Esophagus muscularis mucosa (tissue), 3 donors: ENCODE measurements at regions not wholly inside any gene's neighbourhood (a gene's known extent, or its start where the extent isn't known, plus 50 kb on each side); places are given as distances from the start of the nearest gene placed in this dataset.

Source experiments
- POLR2AphosphoS5 ChIP-seq, 2 donors: sonication (generic); formaldehyde crosslinking; IDR thresholded peaks; one replicate each; pipeline ENCODE4 v1.6.1; 2017; ENCODE audit warnings: antibody characterized with exemption in 2 of 2
- TF ChIP-seq, protein P1 (sequence below), 3 experiments: fragments of 200-600 bp in 2 of 3; fragments of 450-650 bp in 1 of 3; sonication (generic) in 2 of 3; IDR thresholded peaks; one replicate each; pipeline ENCODE4 v1.5.1; 2017 to 2019; ENCODE audit warnings: antibody characterized with exemption in 3 of 3, mild to moderate bottlenecking in 2 of 3, moderate library complexity in 1 of 3

DNA sequence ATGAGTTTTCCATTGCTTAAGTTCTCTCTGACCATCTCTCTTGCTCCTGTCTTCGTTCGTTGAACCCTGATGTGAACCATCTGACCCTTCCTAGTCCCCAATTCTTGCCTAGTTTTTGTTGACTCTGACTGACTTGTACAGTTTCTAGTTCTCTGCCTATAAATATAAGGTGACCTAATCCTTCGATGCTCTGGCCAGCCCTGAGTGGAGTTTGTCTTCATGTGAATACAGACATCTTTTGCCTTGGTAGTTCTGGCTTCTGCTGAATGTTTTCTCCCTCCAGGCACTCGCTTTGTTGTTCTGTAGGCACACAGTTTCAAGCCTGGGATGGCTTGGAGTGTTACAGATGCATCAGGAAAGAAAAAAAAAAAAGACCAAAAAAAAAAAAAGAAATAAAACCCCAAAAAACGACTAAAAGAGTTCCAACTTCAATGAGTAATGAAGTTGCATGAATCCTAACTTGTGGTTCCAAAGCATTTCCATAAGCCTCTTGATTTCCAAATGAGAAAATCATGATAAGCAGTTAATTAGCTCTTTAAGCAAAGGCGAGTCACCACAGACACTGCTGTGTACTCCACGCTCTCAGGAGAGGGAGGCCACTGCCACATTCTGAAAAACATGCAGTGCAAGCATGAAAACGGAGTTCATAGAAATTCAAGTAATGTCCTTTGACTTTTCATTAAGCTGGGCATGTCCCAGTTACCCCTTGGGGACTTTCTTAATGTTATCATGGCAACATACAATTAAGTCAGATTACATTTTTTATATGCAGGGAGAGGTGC, 165.2 kb downstream of the TDRD15 start:
- TF ChIP-seq, protein P1, sequence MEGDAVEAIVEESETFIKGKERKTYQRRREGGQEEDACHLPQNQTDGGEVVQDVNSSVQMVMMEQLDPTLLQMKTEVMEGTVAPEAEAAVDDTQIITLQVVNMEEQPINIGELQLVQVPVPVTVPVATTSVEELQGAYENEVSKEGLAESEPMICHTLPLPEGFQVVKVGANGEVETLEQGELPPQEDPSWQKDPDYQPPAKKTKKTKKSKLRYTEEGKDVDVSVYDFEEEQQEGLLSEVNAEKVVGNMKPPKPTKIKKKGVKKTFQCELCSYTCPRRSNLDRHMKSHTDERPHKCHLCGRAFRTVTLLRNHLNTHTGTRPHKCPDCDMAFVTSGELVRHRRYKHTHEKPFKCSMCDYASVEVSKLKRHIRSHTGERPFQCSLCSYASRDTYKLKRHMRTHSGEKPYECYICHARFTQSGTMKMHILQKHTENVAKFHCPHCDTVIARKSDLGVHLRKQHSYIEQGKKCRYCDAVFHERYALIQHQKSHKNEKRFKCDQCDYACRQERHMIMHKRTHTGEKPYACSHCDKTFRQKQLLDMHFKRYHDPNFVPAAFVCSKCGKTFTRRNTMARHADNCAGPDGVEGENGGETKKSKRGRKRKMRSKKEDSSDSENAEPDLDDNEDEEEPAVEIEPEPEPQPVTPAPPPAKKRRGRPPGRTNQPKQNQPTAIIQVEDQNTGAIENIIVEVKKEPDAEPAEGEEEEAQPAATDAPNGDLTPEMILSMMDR (IDR thresholded peaks at IDR 0.05) = no peak
- TF ChIP-seq POLR2AphosphoS5 (IDR thresholded peaks at IDR 0.05) = no peak
